CD14-positive monocyte (primary cell): ENCODE measurements at regions not wholly inside any gene's neighbourhood (a gene's known extent, or its start where the extent isn't known, plus 50 kb on each side); places are given as distances from the start of the nearest gene placed in this dataset.

Experiments
- DNase-seq, 3 donors: peaks; one replicate each; pipeline ENCODE4 v3.0.0-alpha.2; 2011 to 2022
- H2AFZ ChIP-seq: 2 replicates; pipeline ENCODE4 v1.6.0; 2012; ENCODE audit warnings: mild to moderate bottlenecking, low read depth, low read length, inconsistent platforms; ENCODE audit not compliant: insufficient read depth, poor library complexity, severe bottlenecking
- H3K27ac ChIP-seq, 2 donors: 1 replicate in 1 of 2; 2 replicates in 1 of 2; pipeline ENCODE4 v1.5.1; 2012 to 2013; ENCODE audit warnings: low read length in 2 of 2, control low read depth in 1 of 2, inconsistent platforms in 1 of 2, low read depth in 1 of 2, mild to moderate bottlenecking in 1 of 2
- H3K27me3 ChIP-seq, 2 donors: one replicate each; pipeline versions ENCODE4 v1.6.0 to v1.6.1; 2011 to 2013; ENCODE audit warnings: low read length in 2 of 2; ENCODE audit not compliant: control insufficient read depth in 2 of 2, insufficient read depth in 2 of 2
- H3K36me3 ChIP-seq, 2 donors: replicated peaks in 1 of 2; 1 replicate in 1 of 2; 2 replicates in 1 of 2; pipeline versions ENCODE4 v1.5.1 to v1.6.1; 2012 to 2013; ENCODE audit warnings: low read length in 2 of 2, control low read depth in 1 of 2, inconsistent platforms in 1 of 2, mild to moderate bottlenecking in 1 of 2; ENCODE audit not compliant: insufficient read depth in 2 of 2, control insufficient read depth in 1 of 2
- H3K4me1 ChIP-seq, 2 donors: 1 replicate in 1 of 2; 2 replicates in 1 of 2; pipeline versions ENCODE4 v1.5.1 to v1.6.1; 2012 to 2013; ENCODE audit warnings: low read length in 2 of 2, control low read depth in 1 of 2, inconsistent platforms in 1 of 2, mild to moderate bottlenecking in 1 of 2, moderate library complexity in 1 of 2; ENCODE audit not compliant: insufficient read depth in 2 of 2, control insufficient read depth in 1 of 2
- H3K4me2 ChIP-seq: replicated peaks from 2 replicates; pipeline ENCODE3; 2012; ENCODE audit warnings: low read length, moderate library complexity, mild to moderate bottlenecking; ENCODE audit not compliant: poor library complexity, severe bottlenecking; ENCODE audit errors: extremely low read depth
- H3K4me3 ChIP-seq, 3 experiments: fragments of 200-600 bp in 1 of 3; sonication (generic) in 1 of 3; replicated peaks in 1 of 3; 1 replicate in 2 of 3; 2 replicates in 1 of 3; pipeline ENCODE4 v1.5.1; 2011 to 2013; ENCODE audit warnings: low read length in 3 of 3, mild to moderate bottlenecking in 3 of 3, control low read depth in 2 of 3, low read depth in 2 of 3, inconsistent platforms in 1 of 3, moderate library complexity in 1 of 3
- H3K79me2 ChIP-seq: 2 replicates; pipeline ENCODE4 v1.6.0; 2012; ENCODE audit warnings: mild to moderate bottlenecking, control low read depth, inconsistent platforms, low read length, moderate library complexity; ENCODE audit not compliant: insufficient read depth
- H3K9ac ChIP-seq: 2 replicates; pipeline ENCODE4 v1.6.0; 2017; ENCODE audit warnings: low read length, mild to moderate bottlenecking; ENCODE audit not compliant: insufficient read depth, poor library complexity, severe bottlenecking
- H3K9me3 ChIP-seq, 2 donors: replicated peaks in 1 of 2; 1 replicate in 1 of 2; 2 replicates in 1 of 2; pipeline versions ENCODE4 v1.5.1 to v1.6.1; 2012 to 2013; ENCODE audit warnings: low read length in 2 of 2, control low read depth in 1 of 2; ENCODE audit not compliant: control insufficient read depth in 1 of 2, insufficient read depth in 1 of 2
- H4K20me1 ChIP-seq: 2 replicates; pipeline ENCODE4 v1.6.0; 2012; ENCODE audit warnings: mild to moderate bottlenecking, low read length, control low read depth, moderate library complexity; ENCODE audit not compliant: insufficient read depth
- H3K27ac Mint-ChIP-seq, 7 donors: one replicate each; pipeline ENCODE4 v1.8.0; 2020; ENCODE audit warnings: mild to moderate bottlenecking in 7 of 7, mixed read lengths in 7 of 7, moderate library complexity in 6 of 7, inconsistent platforms in 2 of 7
- H3K27me3 Mint-ChIP-seq, 3 donors: one replicate each; pipeline ENCODE4 v1.8.0; 2021 to 2022; ENCODE audit warnings: low read depth in 3 of 3, mild to moderate bottlenecking in 3 of 3, mixed read lengths in 3 of 3, moderate library complexity in 3 of 3, inconsistent platforms in 1 of 3
- H3K36me3 Mint-ChIP-seq, 2 donors: one replicate each; pipeline ENCODE4 v1.8.0; 2020; ENCODE audit warnings: mixed read lengths in 2 of 2, inconsistent platforms in 1 of 2, mild to moderate bottlenecking in 1 of 2
- H3K4me1 Mint-ChIP-seq: one replicate; pipeline ENCODE4 v1.8.0; 2020; ENCODE audit warnings: mild to moderate bottlenecking, mixed read lengths
- H3K4me3 Mint-ChIP-seq, 2 donors: one replicate each; pipeline ENCODE4 v1.8.0; 2020; ENCODE audit warnings: mild to moderate bottlenecking in 2 of 2, mixed read lengths in 2 of 2, moderate library complexity in 1 of 2
- H3K9me3 Mint-ChIP-seq, 7 donors: one replicate each; pipeline ENCODE4 v1.8.0; 2020 to 2022; ENCODE audit warnings: mixed read lengths in 7 of 7, mild to moderate bottlenecking in 6 of 7, moderate library complexity in 6 of 7, inconsistent platforms in 2 of 7
- WGBS: methylation state at CpG from one replicate; pipeline ENCODE4 v1.1.5; 2013; ENCODE audit warnings: missing lambda C conversion rate; ENCODE audit not compliant: insufficient coverage; 5-methylcytosine and 5-hydroxymethylcytosine counted together
- intact Hi-C, 2 donors: fragments of 100-400 bp; cut with micrococcal nuclease; formaldehyde crosslinking; loops; one replicate each; pipeline versions ENCODE4 v1.15.0 to v1.15.1; 2023
- TF ChIP-seq, protein P1 (sequence below): fragments of 200-600 bp; IDR thresholded peaks from one replicate; pipeline ENCODE4 v1.8.0; 2022; ENCODE audit warnings: antibody characterized with exemption, mild to moderate bottlenecking

DNA sequence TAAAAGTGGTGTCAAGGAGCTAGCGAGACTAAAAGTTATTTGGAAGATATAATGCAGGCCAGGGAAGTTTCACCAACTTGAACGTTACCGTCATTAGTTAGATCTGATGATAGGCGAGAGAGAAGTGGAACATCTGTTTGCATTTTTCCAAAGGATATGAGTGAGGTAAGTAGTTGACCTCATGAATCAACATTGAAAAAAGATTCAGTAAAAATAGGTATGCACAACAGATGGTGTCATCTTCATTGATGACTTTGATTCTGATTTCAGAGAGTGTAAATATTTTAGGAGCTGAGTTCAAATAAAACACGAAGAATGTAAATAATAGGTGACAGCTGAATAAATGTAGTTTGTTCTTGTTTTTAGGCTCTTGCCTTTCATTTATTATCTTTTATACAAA lies 998.9 kb upstream of the CDH6 start:
- Mint-ChIP-seq H3K36me3 (no peaks in the 10 kb centered on the region), H3K4me3 (no peak overlapping the region)
- H3K4me3 ChIP-seq = no peak overlapping the region

DNA sequence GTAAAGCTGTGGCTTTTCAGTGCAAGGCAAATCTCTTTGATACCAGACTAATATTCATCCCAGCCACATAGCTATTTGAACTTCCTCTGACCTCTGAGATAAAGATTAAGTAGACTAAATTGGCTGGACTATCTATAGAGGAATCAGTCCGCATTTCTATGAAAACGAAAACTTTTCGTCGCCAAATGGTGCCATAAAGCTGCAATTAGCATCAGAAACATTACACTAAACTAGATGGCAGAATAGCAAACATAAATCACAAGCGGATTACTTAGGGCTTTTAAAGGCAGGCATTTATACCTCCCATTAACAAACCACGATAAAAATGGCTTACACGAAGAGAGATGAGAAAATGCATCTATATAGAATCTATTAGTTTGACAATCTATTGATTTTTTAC lies 1009.7 kb upstream of the CDH6 start:
- intact Hi-C loops = no loop called here
- no peak for DNase-seq
- no CpG with 5 or more reads among the region's 7 CpGs for WGBS
- peaks cover 5 to 7% of the 10 kb centered on the region in 2 donors for H3K9me3 ChIP-seq
- H3K27ac ChIP-seq = no peak overlapping the region
- H3K79me2 ChIP-seq = no peaks in the 10 kb centered on the region
- H3K36me3 Mint-ChIP-seq = no peaks in the 10 kb centered on the region
- no peaks in the 10 kb centered on the region for H3K27me3 ChIP-seq
- H3K4me3 Mint-ChIP-seq = no peak overlapping the region
- peaks cover 0 to 3% (median 0%) of the 10 kb centered on the region in 7 donors for H3K9me3 Mint-ChIP-seq
- H3K4me3 ChIP-seq = no peak overlapping the region
- no peaks in the 10 kb centered on the region for H3K27me3 Mint-ChIP-seq
- no peaks in the 10 kb centered on the region for H4K20me1 ChIP-seq
- H3K27ac Mint-ChIP-seq = no peak overlapping the region
- no peak overlapping the region for H3K9ac ChIP-seq
- no peak overlapping the region for H2AFZ ChIP-seq
- H3K4me2 ChIP-seq = no peak overlapping the region
- H3K4me1 Mint-ChIP-seq = no peaks in the 10 kb centered on the region
- TF ChIP-seq, protein P1, sequence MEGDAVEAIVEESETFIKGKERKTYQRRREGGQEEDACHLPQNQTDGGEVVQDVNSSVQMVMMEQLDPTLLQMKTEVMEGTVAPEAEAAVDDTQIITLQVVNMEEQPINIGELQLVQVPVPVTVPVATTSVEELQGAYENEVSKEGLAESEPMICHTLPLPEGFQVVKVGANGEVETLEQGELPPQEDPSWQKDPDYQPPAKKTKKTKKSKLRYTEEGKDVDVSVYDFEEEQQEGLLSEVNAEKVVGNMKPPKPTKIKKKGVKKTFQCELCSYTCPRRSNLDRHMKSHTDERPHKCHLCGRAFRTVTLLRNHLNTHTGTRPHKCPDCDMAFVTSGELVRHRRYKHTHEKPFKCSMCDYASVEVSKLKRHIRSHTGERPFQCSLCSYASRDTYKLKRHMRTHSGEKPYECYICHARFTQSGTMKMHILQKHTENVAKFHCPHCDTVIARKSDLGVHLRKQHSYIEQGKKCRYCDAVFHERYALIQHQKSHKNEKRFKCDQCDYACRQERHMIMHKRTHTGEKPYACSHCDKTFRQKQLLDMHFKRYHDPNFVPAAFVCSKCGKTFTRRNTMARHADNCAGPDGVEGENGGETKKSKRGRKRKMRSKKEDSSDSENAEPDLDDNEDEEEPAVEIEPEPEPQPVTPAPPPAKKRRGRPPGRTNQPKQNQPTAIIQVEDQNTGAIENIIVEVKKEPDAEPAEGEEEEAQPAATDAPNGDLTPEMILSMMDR = no peak
- H3K36me3 ChIP-seq = no peaks in the 10 kb centered on the region
- no peaks in the 10 kb centered on the region for H3K4me1 ChIP-seq

More for the DNA sequence above, 998.9 kb upstream of the CDH6 start:
- intact Hi-C loops = no loop called here
- no peak for DNase-seq
- Histone ChIP-seq H4K20me1 (no peaks in the 10 kb centered on the region), H3K4me1 (no peaks in the 10 kb centered on the region), H3K27me3 (no peaks in the 10 kb centered on the region), H2AFZ (no peak overlapping the region), H3K9me3 (peaks cover 9 to 12% of the 10 kb centered on the region in 2 donors), H3K4me2 (no peak overlapping the region), H3K9ac (no peak overlapping the region), H3K79me2 (no peaks in the 10 kb centered on the region), H3K27ac (no peak overlapping the region), H3K36me3 (no peaks in the 10 kb centered on the region)
- no peaks in the 10 kb centered on the region for H3K4me1 Mint-ChIP-seq
- WGBS = 93% methylated on average over 4 of the region's 5 CpGs
- no peak overlapping the region for H3K27ac Mint-ChIP-seq
- peaks cover 0 to 2% (median 0%) of the 10 kb centered on the region in 3 donors for H3K27me3 Mint-ChIP-seq
- peaks cover 0 to 20% (median 6%) of the 10 kb centered on the region in 7 donors for H3K9me3 Mint-ChIP-seq
- TF ChIP-seq, protein P1 = no peak
